ENCODE measurements at regions not wholly inside any gene's neighbourhood (a gene's known extent, or its start where the extent isn't known, plus 50 kb on each side); places are given as distances from the start of the nearest gene placed in this dataset.

DNA sequence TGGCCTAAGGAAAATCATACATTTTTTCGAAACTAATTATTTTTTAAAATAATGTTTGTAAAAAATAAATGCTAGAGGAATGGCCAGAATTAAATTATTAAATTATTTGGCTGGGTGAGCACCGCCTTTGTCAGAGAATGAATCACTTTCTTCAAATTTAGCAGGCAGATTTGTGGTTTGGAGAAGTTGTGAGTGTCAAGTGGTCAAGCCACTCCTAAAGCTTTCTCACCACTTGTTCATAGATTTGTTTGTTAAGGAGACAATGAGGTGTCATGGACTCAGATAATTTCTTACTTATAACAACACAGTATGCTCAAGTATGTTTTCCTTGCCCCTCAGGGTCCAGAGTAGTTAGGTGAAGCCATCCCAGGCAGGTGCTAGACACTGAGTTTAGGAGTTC, 196.2 kb downstream of the TUSC7 start:
- H3K27me3 ChIP-seq (ENCODE audit: low read depth) = no peaks in the 10 kb centered on the region
- TF ChIP-seq, protein P1, sequence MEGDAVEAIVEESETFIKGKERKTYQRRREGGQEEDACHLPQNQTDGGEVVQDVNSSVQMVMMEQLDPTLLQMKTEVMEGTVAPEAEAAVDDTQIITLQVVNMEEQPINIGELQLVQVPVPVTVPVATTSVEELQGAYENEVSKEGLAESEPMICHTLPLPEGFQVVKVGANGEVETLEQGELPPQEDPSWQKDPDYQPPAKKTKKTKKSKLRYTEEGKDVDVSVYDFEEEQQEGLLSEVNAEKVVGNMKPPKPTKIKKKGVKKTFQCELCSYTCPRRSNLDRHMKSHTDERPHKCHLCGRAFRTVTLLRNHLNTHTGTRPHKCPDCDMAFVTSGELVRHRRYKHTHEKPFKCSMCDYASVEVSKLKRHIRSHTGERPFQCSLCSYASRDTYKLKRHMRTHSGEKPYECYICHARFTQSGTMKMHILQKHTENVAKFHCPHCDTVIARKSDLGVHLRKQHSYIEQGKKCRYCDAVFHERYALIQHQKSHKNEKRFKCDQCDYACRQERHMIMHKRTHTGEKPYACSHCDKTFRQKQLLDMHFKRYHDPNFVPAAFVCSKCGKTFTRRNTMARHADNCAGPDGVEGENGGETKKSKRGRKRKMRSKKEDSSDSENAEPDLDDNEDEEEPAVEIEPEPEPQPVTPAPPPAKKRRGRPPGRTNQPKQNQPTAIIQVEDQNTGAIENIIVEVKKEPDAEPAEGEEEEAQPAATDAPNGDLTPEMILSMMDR (IDR thresholded peaks at IDR 0.05) = no peak
- intact Hi-C loops (cut with DNase I) = no loop called here
- DNase-seq (no peak), ATAC-seq (no peak)
- no peak overlapping the region for H3K4me3 ChIP-seq
- no peaks in the 10 kb centered on the region for H3K36me3 ChIP-seq
- H3K4me1 ChIP-seq = no peaks in the 10 kb centered on the region
- no peak overlapping the region for H3K27ac ChIP-seq
- H3K9me3 ChIP-seq = no peaks in the 10 kb centered on the region

DNA sequence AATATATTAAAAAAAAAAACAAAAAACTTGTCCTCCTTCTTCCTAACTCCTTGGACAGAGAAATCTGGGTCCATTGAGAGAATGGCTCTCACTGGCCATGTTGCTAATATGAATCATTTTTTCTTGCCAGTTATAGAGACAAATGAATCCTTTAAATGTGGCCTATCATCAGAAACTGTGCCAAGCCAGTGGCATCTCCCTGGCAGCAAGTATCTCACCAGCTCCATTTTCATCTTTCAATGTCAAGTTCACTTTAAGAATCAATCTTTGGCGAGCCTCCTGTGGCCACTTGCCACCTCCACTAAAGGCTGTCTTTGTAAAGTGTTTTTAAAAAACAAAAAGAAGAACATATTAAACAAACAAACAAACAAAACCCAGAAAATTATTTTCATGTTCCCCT, 202.5 kb downstream of the TUSC7 start:
- Histone ChIP-seq H3K27me3 (ENCODE audit: low read depth) (no peaks in the 10 kb centered on the region), H3K4me3 (no peak overlapping the region), H3K4me1 (no peaks in the 10 kb centered on the region), H3K9me3 (no peaks in the 10 kb centered on the region), H3K36me3 (no peaks in the 10 kb centered on the region), H3K27ac (no peak overlapping the region)
- ATAC-seq (no peak), DNase-seq (no peak)
- TF ChIP-seq, protein P1 (IDR thresholded peaks at IDR 0.05) = no peak
- intact Hi-C loops (cut with DNase I) = no loop called here

DNA sequence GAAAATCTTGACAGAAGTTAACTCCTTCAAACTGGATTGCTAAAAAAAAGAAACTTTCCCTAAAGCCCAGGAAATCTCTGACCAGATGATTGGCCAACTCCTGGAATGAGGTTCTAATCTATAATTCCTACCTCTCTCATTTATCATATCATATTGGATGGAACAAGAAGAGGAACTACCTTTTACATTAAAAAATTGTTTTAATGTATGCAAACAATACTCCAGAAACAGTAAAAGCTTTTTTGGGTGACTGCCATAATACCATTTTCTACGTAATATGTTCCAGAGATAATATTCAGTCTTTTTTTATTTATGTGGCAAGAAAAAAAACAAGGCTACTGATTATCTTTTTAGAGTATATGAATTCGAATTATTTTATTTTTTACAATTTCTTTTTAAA, 204.4 kb downstream of the TUSC7 start:
- DNase-seq = no peak
- Histone ChIP-seq H3K27me3 (ENCODE audit: low read depth) (no peaks in the 10 kb centered on the region), H3K4me1 (no peaks in the 10 kb centered on the region), H3K36me3 (no peaks in the 10 kb centered on the region), H3K27ac (no peak overlapping the region), H3K4me3 (no peak overlapping the region), H3K9me3 (no peaks in the 10 kb centered on the region)
- intact Hi-C loops (cut with DNase I) = no loop called here
- no peak for ATAC-seq
- TF ChIP-seq, protein P1 (IDR thresholded peaks at IDR 0.05) = no peak

DNA sequence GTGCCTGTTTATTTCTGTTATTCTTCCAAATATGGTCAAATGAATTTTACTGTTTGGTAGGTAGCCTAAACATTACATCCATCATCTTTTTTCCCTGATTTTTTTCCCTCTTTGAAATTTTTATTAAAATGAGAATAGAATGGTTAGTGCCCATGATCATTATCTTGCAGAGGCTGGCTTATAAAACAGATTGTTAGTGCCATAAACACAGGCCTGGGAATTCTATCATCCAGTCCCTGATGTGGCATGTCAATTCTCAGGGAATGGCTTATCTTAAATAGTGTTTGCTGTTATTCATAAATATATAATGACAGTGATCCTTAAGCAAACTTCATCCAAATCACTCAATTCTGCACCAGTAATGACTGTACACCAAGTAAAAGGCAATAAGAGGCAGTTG, 207.3 kb downstream of the TUSC7 start:
- intact Hi-C loops (cut with DNase I) = no loop called here
- DNase-seq (no peak), ATAC-seq (no peak)
- Histone ChIP-seq H3K4me3 (no peak overlapping the region), H3K27ac (no peak overlapping the region), H3K9me3 (no peaks in the 10 kb centered on the region), H3K4me1 (no peaks in the 10 kb centered on the region), H3K36me3 (no peaks in the 10 kb centered on the region), H3K27me3 (ENCODE audit: low read depth) (no peaks in the 10 kb centered on the region)
- TF ChIP-seq, protein P1 (IDR thresholded peaks at IDR 0.05) = no peak

DNA sequence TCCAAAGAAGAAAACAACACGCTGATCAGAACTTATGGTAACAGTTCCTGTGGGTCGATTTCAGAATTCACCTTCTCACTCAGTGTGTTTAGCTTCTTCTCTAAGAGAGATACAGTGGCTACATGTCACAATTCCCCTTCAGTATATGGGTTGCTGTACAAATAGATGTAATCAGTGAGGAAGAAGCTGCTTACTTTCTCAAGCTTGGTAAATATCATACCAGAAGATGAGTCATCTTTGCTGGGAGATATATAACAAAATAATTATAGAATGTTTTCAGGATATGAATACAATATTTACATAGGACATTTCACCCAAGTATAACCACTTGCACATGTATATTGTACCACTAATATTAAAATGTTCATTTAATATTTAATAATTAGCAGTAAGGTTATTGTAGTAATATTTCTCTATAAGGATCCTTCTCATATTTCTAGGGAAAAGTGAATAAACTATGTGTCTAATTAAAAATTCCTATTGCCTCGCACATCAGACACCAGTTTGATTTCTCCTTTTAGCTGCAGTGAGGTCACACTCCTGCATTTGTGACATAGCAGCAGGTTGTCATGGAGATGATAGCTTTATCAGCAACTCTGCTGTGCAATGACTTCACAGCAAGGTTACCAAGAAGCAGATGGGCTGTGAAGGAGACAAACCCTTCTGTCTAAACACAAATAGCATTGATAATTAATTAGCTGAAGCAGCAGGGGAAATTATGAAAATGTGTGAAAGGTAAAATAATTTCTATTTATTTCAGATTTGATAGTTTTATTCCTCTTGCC, 211.4 kb downstream of the TUSC7 start:
- DNase-seq = no peak

More for the DNA sequence above, 211.4 kb downstream of the TUSC7 start:
- Histone ChIP-seq H3K4me1 (no peaks in the 10 kb centered on the region), H3K9me3 (peaks cover 3% of the 10 kb centered on the region), H3K36me3 (no peaks in the 10 kb centered on the region), H3K4me3 (no peak overlapping the region), H3K27ac (no peak overlapping the region), H3K27me3 (ENCODE audit: low read depth) (no peaks in the 10 kb centered on the region)
- TF ChIP-seq, protein P1 (IDR thresholded peaks at IDR 0.05) = no peak
- intact Hi-C loops (cut with DNase I) = no loop called here
- ATAC-seq = no peak

Measured in lower lobe of right lung (tissue), 2 donors.